DMS53 treated with DMSO at 0.1 percent for 48 hours (cell line): ENCODE measurements at regions not wholly inside any gene's neighbourhood (a gene's known extent, or its start where the extent isn't known, plus 50 kb on each side); places are given as distances from the start of the nearest gene placed in this dataset.
"Not testable (repeated sequence)": the region's sequence is repeated elsewhere in the genome, so short reads cannot be mapped to it uniquely, and the experiment has no call there.

Source experiments
- DNase-seq: peaks from one replicate; lab custom pipeline; 2025; ENCODE audit not compliant: unreplicated experiment; lab: John Stamatoyannopoulos, UW

DNA sequence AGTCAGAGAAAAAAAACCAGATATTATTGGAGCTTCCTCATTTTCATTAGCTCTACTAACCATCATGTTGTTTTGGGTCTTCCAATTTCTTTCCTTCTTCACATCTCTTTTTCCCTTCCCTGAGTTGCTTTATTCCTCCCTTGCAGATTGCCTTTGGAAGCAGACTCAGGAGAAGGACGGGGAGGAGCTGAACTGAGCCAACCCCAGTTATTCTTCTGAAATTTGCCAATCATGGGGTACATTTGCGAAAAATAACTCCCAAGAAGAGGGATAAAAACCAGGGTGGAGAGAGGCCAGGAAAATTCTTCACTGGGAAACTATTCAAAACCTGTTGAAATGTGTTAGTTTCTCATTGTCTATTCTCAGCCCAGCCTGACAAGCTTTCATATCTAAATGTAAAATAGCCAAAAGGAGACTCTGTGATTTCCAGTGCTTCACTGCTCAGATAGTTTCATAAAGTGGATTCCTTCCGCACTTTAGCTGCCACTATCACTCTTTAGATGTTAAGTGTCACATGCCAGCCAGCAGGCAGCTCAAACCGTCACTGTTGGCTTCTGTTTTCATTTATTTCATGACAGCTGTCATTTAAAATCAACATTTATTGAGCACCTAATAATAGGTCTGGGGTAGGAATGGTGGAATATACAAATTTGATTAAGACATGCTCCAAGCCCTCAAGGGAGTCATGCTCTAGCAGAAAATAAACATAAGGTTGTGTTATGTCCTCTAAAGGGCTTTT is 204.5 kb downstream of the SREK1 start:
- DNase-seq, result no peak

DNA sequence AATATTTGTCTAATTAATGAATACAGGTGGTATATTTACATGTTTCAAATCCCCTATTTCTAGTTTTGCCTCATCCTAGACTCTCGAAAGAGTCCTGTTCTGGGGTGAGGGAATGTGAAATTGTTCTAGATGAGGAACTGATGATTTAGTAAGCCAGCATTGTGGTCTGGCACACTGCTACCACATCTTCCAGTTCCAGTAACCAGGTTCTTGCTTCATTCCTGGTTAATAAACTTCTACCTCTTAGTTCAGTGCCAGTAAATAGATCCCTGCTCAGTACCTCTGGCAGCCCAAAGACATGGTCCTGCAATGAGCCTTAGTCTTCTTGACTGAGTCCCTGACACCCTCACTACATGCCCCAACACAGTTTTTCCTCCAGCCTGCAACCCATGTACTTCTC is 207.7 kb downstream of the SREK1 start:
- DNase-seq, result no peak

DNA sequence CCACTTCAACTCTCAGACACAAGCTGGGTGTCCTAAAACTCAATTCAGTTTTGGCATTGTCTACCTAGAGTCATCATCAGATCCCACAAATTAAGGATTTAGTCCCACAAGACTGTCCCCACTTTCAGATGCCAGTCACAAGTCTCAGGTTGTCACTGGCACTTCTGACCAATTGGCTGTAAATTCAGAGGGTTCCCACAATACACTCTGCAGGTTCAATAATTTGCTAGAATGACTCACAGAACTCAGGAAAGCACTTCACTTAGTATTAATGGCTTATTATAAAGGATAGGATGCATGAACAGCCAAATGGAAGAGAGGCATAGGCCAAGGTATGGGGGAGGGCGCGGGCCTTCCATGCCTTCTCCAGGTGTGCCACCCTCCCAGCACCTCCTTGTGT is 209.1 kb downstream of the SREK1 start:
- DNase-seq, result no peak

DNA sequence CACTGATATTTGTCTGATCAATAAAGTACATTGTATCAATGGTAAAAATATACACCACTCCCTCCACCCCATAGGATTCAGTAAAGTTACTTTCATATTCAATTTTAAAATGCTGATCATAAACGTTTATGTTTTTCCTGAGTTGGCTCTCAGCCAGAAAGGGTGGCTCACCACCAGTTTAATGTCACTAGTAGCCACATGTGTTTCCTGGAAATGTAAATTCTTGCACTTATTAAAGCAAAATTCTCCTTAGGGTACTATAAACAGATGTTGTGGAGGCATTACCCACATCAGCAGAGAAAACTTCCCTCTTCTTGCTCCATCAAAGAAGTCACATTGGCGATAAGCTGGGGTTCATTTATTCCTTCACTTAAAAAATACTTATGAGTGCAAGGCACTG is 210.3 kb downstream of the SREK1 start:
- DNase-seq, result no peak

DNA sequence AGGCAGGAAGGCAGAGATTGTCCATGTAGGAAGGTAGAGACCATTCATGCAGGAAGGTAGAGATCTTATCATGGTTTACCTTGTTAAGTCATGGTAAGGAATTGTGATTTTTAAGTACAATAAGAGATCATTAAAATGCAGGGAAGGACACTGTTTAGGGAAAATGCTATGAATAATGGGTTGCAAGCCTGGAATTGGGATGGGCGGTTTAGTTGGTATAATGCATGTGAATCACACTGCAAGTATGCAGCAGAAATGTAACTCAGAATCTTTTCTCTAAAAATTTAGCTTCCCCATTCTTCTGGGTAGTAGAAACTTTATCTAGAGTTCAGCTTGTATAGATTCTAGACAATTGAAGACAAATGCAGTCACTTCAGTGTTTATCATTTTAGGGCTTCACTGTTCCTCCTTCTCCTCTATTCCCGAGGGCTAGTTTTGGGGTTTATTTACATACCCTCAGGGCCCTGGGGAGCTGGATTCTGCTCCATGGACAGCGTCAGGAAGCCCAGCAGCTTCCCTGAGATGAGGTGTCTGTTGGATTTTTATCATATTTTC is 212.0 kb downstream of the SREK1 start:
- DNase-seq, result no peak

DNA sequence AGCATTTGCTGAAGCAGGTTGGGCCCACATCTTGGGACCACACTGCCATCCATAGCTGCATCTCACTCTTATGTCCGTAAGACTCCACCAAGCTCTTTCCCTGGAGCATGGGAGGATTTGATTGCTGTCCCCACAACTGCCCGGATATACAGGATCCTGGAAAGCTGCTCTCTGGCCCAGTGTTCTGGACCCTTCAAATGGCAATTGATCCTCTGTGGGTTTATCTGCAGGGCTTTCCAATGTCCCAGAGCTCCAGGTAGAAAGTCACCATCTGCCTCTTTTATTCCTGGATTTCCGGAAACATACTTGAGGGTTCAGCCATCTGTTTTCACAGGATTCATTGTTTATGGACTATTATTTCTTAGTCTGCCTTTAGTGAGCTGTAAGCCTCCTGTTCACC is 214.6 kb downstream of the SREK1 start:
- no peak for DNase-seq

DNA sequence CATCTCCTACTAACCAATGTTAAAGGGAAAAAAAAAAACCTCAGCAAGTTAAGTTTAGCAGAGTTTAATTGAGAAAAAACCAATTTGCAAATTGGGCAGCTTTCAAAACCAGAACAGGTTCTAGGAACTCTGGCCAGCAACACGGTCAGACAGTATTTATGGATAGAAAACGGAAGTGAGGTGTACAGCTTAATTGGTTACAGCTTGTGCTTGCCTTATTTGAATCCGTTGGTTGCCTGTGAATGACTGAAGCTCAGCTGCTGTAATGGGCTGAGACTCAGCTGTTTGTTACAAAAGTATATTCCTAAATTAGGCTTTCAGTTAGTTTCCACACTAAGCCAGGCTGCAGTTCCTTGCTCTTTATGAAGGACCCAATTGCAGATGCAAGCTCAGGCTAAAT is 217.0 kb downstream of the SREK1 start:
- no peak for DNase-seq

DNA sequence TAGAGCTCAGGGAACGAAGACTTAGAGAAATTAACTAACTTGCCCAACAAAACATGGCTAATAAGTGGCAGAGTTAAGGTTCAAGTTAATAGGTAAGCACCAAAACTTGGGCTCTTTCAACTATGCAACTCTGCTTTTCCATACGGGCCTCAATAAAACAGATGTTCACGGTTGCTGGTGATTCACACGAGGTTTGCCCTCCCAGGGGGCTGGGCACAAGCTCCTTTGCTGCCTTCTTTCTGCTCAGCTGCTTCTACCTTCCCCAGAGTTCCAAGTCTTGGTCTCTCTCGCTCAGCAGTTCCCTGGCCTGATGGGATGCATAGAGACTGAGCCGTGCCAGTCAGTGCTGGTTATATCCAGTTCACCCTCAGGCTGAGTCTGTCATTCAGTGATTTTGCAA is 217.9 kb downstream of the SREK1 start:
- DNase-seq, result no peak

DNA sequence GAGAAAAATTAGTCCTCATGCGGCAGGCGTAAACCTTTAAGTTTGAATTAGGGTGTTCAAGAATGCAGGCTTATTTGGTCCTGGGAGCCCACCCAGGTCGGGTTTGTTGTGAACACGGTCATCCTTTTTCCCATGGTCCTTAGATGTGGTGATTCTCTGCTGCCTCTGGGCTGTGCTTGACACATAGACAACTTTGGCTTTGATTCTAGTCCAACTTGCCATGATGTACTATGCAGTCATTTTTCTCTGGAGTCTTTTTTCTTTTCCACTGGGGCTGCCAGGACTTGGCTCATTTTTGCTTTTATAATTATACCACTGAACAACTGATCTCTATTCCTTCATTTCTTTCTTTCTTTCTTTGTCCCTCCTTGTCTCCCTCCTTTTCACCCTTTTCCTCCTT is 218.6 kb downstream of the SREK1 start:
- no peak for DNase-seq

DNA sequence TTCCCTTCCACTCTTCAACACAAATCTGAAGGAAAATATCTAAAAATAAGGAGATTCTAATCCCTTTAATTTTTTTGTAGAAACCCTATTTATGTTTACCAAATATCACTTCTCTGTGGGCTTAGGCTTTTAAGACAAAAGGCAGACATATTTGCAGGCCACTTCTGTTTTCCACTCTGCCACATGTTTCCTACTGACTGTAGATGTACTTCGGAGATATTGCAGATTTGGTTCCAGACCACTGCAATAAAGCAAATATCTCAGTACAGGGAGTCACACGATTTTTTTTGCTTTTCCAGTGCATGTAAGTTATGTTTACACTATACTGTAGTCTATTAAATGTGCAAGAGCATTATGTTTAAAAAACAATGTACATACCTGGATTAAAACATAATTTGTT is 219.0 kb downstream of the SREK1 start:
- no peak for DNase-seq

DNA sequence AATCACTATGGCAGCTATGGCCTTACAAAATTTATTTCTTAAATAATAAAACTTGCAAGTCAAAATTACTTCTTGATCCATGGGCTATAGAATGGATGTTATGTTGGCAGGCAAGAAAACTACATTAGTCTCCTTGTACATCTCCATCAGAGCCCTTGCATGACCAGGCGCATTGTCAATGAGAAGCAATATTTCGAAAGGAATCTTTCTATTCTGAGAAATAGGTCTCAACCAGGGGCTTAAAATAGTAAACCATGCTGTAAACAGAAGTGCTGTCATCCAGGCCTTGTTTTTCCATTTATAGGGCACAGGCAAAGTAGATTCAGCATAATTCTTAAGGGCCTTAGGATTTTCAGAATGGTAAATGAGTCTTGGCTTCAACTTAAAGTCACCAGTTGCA is 220.1 kb downstream of the SREK1 start:
- no peak for DNase-seq

DNA sequence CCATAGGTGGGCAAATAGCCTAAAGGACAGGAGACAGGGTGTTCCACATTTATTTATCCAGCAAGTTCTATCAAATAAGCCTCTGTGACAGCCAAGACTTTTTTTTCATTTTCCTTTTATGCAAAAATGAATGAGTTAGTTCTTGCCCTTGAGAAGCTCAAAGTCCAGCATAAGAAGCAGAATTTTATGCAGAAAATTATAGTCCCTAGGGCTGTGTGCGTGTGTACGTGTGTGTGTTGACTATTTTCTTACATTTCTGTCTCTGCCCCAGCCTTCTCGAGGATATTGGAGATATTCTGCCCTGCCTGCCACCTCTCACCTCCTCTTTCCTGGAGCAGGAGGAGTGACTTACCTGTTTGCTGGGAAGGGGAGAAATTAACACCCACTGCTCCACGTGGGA is 221.9 kb downstream of the SREK1 start:
- DNase-seq, result no peak

DNA sequence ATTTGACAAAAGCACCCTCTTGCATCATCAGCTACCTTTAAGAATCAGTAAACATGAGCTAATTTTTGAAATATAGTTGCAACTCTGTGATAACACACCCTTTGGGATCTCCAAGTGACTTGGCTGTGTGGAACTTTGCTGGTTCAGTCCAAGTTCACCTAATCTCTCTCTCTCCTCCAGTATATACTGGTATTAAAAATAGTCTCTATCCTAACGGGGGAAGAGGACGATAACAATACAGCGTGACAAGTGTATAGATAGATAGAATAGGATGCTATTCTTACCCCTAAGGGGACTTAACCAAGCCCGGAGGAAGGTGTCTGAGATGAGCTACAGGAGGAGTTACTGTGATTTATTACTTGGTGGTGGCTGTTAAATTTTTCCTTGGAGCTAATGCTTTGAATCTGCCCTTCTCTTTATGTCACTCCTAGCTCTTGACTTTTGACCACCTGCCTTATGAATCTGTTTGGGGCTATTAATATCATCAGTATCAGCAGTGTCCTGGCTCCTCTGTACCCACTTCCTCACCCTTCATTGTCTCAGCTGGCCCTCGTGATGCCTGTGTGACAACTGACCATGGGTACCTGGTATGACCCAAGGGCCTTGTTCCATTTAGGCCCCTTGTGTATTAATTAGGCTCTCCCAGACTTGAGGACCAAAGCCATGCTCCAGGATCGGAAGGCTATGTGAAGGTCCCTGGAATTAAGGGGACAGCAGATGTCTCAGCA is 223.9 kb downstream of the SREK1 start:
- DNase-seq, result no peak

DNA sequence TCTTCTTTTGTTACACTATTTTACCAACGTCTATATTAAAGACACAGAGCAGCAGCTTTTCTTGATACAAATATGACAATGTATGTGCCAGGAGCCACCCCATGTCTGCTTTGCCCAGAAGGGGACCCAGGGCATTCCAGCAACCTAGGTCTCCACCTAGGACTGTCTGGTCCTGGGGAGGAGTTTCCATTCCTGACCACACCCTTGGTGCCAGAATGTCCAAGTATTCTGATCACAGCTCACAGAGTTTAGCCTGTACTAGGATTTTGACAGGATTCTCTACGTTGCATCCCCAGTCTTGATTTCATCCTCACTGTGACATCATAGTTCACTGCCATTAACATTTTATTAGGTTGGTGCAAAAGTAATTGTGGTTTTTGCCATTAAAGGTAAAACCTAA is 224.7 kb downstream of the SREK1 start:
- no peak for DNase-seq

DNA sequence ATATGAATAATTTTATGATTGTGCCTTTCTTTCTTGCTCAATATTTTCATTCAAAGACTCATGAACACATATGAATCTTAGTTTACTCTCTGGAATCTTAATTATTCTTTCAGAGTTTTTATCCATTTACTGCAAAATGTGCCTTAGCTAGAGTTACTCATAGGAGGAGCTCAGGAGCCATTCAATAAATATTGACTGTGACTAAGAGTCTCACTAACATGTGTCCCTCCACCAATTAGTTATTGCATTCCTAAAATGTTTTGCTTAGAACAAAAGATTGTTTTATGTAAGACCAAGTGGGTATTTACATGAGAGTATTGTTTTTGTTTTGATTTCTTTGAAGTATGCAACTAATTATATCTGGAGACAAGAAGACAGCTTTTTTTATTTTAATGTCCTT is 218.4 kb upstream of the MAST4 start:
- DNase-seq, result no peak

DNA sequence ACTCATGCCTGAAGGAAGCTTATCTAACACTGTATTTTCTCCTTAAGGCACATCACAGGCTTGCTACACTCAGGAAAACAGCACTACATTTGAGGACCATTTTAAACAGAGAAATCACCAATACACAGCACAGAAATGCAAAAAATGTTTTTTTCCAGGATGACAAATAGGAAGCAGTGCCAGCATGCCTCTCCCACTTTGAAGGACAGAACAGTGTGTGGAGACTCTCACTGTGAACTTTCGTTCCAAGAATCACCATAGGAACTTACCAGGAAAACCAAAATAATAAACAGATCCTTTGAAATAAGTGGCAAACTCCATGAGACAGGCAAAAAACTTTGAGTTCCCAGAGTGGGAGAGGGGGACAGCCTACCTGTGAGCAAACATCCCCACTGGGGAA is 217.8 kb upstream of the MAST4 start:
- DNase-seq, result no peak

DNA sequence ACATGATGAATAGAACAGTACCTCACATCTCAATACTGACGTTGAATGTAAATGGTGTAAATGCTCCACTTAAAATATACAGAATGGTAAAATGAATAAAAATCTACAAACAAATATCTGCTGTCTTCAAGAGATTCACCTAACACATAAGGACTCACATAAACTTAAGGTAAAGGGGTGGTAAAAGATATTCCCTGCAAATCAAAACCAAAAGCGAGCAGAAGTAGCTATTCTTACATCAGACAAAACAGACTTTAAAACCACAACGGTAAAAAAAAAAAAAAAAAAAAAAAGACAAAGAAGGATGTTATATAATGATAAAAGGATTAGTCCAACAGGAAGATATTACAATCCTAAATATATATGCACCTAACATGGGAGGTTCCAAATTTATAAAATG is 214.0 kb upstream of the MAST4 start:
- DNase-seq, result no peak

DNA sequence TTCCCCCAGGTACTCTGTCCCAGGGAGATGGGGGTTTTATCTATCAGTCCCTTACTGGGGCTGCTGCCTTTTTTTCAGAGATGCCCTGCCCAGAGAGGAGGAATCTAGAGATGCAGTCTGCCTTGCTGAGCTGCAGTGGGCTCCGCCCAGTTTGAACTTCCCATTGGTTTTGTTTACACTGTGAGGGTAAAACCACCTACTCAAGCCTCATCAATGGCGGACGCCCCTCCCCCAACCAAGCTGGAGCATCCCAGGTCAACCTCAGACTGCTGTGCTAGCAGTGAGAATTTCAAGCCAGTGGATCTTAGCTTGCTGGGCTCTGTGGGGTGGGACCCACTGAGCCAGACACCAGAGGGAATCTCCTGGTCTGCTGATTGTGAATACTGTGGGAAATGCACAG is 191.0 kb upstream of the MAST4 start:
- DNase-seq, result not testable (repeated sequence)

DNA sequence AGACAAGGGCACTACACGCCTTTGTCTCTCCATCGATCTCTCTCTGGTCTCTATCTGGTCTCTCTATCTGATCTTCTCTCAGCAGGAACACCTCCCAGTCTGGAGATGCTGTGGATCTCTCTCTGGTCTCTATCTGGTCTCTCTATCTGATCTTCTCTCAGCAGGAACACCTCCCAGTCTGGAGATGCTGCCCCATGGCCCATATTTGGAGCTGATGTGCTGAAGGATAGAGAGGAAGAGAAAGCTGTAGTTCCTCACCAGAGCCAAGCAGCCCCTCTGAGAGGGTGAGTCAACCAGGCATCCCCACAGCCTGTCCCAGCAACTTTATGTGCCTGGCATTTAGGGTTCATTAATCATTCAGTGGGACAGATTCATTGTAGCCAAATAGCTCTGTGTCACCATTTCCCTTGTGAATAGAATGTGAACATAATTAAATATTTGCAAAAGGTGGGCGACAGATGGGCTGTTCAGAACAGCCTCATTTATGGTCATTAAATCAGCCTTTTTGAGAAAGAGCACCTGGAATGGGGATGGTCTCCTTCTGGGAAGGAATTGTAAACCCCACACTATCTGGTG is 189.3 kb upstream of the MAST4 start:
- DNase-seq, result no peak

DNA sequence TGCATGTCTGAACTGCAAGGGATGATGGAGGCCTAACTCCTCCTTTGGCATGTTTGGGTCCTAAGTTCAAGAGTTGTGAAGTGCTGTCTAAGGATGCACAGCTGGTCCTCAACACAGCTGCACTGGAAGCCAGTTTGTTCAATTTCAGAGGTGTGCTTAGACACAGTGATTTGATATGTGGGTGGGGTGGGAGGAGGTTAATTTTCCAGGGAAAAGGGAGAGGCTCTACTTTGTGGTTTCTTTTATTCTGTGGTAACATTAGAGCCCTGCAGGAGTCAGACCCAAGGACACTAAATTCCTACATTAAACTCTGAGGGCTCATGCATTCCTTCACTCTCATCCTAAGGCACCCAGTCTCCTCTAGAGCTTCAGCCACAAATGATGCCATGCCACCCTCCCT is 188.4 kb upstream of the MAST4 start:
- DNase-seq, result no peak

DNA sequence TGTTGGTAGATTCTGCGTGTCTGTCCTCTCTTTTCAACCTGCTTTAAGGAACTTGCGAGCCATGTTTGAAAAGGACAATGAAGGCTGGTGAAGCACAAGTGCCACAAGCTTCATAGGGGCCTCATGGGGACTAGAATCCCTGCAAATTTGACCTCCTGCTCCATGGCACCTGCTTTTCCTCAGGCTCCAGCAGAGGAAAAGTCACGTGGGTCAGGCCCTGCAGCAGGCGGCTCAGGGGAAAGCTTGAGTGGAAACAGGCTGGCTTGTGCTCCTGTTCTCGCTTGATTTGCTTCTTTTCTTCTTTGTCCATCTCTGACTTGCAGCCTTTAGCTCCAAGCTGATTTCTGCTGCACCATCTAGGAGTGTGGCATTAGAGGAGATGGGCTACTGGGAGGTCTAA is 187.6 kb upstream of the MAST4 start:
- DNase-seq, result no peak

DNA sequence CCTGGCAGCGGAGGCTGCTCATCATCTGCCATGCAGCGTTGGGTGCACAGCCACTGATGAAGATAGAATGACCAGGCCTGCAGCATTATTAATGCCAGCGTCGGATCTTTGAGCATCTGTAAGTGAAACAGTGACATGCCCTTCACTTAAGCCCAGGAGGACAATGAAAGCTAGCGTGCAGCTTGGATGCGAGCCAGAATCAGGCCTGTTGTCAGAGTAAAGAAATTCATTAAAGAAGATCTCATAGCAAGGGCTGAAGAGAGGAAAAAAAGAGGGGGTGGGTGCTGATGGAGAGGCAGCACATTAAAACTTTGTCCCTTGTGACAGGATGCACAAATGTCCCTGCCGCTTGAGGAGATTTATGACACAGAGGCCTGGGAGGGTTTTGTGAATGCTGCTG is 186.1 kb upstream of the MAST4 start:
- DNase-seq, result no peak
